GM19351 (cell line): ENCODE measurements at regions not wholly inside any gene's neighbourhood (a gene's known extent, or its start where the extent isn't known, plus 50 kb on each side); places are given as distances from the start of the nearest gene placed in this dataset.

ENCODE experiments used
- ATAC-seq: cut with Tn5 transposase; IDR thresholded peaks from one replicate; pipeline ENCODE4 v1.9.1; 2021; ENCODE audit warnings: mild to moderate bottlenecking, moderate library complexity; ENCODE audit not compliant: unreplicated experiment

GRCh38 chr3:64319391-64319790, 94.1 kb upstream of the PRICKLE2 start:
- no peak for ATAC-seq

GRCh38 chr3:64318668-64319271, 93.5 kb upstream of the PRICKLE2 start:
- no peak for ATAC-seq

GRCh38 chr3:64318001-64318400, 92.7 kb upstream of the PRICKLE2 start:
- ATAC-seq, result no peak

- ATAC-seq, result no peak
Observed at GRCh38 chr3:64316971-64317370, 91.7 kb upstream of the PRICKLE2 start.

- ATAC-seq, result no peak
Observed at GRCh38 chr3:64311424-64312061, 86.3 kb upstream of the PRICKLE2 start.

DNA sequence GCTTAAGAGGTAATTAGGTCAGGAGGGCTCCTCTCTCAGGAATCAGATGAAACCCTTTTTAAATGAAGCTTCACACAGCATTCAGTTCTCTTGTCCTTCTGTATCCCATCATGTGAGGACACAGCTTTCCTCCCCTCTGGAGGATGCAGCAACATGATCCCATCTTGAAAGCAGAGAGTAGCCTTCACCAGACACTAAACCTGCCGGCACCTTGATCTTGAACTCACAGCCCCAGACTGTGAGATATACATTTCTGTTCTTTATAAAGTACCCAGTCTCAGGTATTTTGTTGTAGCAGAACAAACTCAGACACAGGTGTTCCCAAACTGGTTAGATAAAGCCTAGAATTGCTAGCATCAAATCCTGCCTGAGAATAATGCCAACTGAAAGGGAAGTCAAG, 83.7 kb upstream of the PRICKLE2 start:
- ATAC-seq, result no peak

GRCh38 chr3:64306745-64307144, 81.5 kb upstream of the PRICKLE2 start:
- ATAC-seq, result no peak

DNA sequence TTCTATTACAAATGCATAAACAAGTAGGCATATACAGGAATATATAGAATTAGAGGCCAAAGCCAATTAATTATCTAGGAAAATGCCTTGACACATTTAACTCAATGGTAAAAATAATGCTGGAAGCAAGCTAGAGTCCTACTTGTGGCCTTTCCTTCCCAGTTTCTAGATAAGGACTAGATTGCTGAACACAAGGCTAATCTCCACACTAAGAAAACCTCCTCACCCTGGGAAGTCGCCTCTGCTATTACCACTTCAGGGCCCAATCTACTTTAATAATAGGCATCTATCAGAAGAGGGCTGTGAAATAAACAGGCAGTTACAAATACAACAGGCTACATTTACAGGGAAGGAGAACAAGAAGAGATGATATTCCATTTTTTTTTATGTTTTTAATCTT, 80.5 kb upstream of the PRICKLE2 start:
- no peak for ATAC-seq

- ATAC-seq, result no peak
Observed at GRCh38 chr3:64304828-64305410, 79.7 kb upstream of the PRICKLE2 start.

- ATAC-seq, result no peak
Observed at GRCh38 chr3:64303881-64304280, 78.6 kb upstream of the PRICKLE2 start.

- ATAC-seq, result no peak
Observed at GRCh38 chr3:64303401-64303800, 78.1 kb upstream of the PRICKLE2 start.

- no peak for ATAC-seq
Observed at GRCh38 chr3:64301476-64301875, 76.2 kb upstream of the PRICKLE2 start.

DNA sequence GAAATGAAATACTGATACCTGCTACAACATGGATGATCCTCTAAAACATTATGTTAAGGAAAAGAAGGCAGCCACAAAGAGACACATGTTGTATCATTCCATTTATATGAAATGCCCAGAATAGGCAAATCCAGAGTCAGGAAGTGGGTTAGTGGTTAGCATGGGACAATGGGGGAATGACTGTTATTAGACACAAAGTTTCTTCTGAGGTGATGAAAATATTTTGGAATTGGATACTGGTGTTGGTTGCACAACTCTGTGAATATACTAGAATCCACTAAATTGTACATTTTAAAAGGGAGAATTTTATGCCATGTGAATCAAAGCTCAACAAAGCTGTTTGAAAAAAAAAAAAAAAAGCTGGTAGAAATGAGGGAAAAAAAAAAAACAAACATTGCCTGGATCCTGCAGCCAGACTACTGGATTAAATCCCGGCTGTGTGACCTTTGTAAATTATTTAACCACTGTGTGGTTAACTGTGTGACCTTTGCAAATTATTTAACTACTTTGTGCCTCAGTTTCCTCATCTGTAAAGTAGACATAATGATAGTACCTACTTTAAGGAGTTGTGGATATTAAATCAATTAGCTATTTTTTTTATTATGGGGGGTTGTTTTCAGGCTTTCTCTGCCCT, 75.6 kb upstream of the PRICKLE2 start:
- no peak for ATAC-seq

DNA sequence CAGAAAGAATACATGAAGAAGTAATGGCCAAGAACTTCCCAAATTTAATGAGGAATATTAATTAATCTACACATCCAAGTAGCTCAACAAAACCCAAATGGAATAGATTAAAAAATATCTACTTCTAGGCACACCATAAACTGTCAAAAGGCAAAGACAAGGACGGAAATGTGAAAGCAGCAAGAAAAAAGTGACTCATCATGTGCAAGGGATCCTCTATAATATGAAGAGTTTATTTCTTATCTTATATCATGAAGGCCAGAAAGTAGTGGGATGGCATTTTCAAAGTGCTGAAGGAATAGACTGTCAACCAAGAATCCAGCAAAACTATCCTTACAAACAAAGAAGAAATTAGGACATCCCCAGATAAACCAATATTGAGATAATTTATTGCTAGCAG, 73.9 kb upstream of the PRICKLE2 start:
- ATAC-seq, result no peak

DNA sequence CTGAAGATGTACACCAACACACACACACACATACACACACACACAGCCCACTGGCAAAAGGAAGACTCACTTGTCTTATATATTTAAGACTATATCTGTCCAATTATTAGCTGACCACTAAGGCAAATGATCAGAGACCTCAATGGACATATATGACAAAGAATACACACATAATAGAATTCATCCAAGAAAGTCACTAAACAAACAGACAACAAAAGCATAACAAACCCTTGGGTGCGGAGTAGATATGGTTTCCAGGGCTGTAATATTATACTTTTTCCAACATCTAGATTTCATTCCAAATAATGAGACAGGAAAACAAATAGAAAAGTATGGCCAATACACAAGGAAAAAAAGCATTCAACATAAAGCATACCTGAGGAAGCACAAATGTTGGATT, 72.3 kb upstream of the PRICKLE2 start:
- ATAC-seq, result no peak

DNA sequence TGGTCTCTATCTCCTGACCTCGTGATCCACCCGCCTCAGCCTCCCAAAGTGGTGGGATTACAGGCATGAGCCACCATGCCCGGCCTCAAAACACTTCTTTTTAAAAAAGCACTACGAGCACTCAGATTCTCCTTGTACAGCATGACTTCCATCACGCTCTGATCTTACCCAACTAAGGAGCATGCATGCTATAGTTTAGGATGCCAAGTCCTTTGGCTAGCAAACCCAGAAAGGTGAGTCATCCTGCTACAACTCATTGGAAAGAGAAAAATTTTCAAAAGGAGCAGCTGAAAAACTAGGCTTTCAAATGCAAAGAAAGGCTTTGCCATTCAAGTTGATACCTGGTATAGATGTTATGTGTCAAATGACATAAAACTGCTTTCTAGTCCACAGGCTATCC, 70.3 kb upstream of the PRICKLE2 start:
- no peak for ATAC-seq

DNA sequence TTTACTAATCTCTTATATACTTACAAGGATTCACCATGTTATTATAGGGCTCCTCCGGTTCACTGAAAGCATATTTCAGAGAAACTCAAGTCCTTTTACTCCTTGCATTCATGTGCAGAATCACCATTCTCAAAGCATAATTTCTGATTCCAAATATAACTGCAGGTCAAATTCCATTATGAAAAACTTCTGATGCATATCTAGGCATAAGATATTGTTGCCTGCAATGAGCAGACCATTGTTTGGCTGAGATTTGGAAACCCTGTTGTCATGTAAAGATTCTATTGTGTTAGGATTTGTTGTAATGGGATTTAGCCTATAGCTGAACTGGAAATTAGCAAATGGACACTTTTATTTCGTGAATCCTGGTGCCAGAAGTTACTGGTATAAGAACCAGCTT, 69.5 kb upstream of the PRICKLE2 start:
- ATAC-seq, result no peak

- no peak for ATAC-seq
Observed at GRCh38 chr3:64293121-64293520, 67.9 kb upstream of the PRICKLE2 start.

DNA sequence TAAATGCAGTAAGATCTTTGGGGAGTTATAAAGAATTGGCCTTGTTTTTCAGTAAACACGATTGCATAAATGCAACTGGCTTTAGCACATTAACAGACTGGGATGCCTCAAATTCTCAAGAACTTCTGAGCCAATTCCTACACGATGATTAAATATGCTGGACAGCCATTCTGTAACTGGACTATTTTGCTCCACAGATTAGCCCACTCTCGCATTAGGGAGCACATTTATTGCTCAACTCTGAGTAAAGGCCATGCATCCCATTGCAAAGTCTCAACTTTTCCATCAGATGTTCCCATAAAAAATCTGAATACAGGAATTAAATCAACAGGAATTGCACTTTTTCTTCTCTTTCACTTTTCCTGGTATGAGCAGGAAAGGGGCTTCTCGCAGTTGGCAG, 66.7 kb upstream of the PRICKLE2 start:
- ATAC-seq, result no peak

DNA sequence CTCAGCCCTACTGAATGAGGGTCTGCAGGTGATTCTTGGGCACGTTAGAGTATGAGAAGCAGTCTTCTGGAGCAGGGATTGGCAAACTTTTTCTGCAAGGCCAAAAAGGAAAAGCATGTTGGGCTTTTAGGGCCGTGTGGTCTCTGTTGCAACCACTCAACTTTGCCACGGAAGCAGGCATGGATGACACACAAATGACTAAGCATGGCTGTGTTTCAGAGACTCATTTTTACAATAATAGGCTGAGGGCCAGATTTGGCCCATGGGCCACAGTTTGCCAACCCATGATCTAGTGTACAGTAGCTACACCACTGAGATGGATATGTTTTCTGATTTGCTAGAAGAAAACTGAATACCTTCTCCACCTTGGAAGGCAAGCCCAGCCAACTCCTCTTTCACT, 66.1 kb upstream of the PRICKLE2 start:
- no peak for ATAC-seq

- no peak for ATAC-seq
Observed at GRCh38 chr3:64290864-64291263, 65.6 kb upstream of the PRICKLE2 start.

GRCh38 chr3:64290161-64290560, 64.9 kb upstream of the PRICKLE2 start:
- no peak for ATAC-seq
